Neural cell (in vitro differentiated cells): ENCODE measurements at regions not wholly inside any gene's neighbourhood (a gene's known extent, or its start where the extent isn't known, plus 50 kb on each side); places are given as distances from the start of the nearest gene placed in this dataset.

Experiments used
- H2AFZ ChIP-seq: fragments of 200-600, 300-800 bp; sonication (generic), shearing (Covaris generic); 2 replicates; pipeline ENCODE4 v1.6.0; 2014; ENCODE audit warnings: low read depth, mild to moderate bottlenecking, antibody characterized with exemption, low read length, moderate library complexity
- H3F3A ChIP-seq: fragments of 200-600 bp; shearing (Covaris generic); 2 replicates; pipeline ENCODE4 v1.6.1; 2016; ENCODE audit warnings: mild to moderate bottlenecking, moderate library complexity, mixed read lengths, antibody characterized with exemption, low read length; ENCODE audit not compliant: insufficient read depth, poor library complexity, severe bottlenecking
- H3K27ac ChIP-seq: fragments of 200-600, 300-800 bp; sonication (generic), shearing (Covaris generic); 2 replicates; pipeline ENCODE4 v1.5.1; 2014; ENCODE audit warnings: mild to moderate bottlenecking, low read length, moderate library complexity
- H3K27me3 ChIP-seq: fragments of 300-800, 200-600 bp; sonication (generic), shearing (Covaris generic); 2 replicates; pipeline ENCODE4 v1.6.0; 2014; ENCODE audit warnings: mild to moderate bottlenecking, low read depth, low read length, moderate library complexity; ENCODE audit not compliant: insufficient read depth
- H3K36me3 ChIP-seq: fragments of 300-800, 200-600 bp; sonication (generic), shearing (Covaris generic); 2 replicates; pipeline ENCODE4 v1.5.1; 2014; ENCODE audit warnings: mild to moderate bottlenecking, antibody characterized with exemption, low read length, moderate library complexity; ENCODE audit not compliant: insufficient read depth
- H3K4me2 ChIP-seq: fragments of 300-800, 200-600 bp; sonication (generic), shearing (Covaris generic); 2 replicates; pipeline ENCODE4 v1.6.0; 2014; ENCODE audit warnings: mild to moderate bottlenecking, low read length
- H3K4me3 ChIP-seq: fragments of 300-800, 200-600 bp; sonication (generic), shearing (Covaris generic); 2 replicates; pipeline ENCODE4 v1.5.1; 2014; ENCODE audit warnings: mild to moderate bottlenecking, low read length, moderate library complexity
- H3K79me2 ChIP-seq: fragments of 200-600 bp; shearing (Covaris generic); replicated peaks from 2 replicates; pipeline ENCODE4 v1.6.0; 2014; ENCODE audit warnings: mild to moderate bottlenecking, low read length, moderate library complexity; ENCODE audit not compliant: insufficient read depth
- H3K9ac ChIP-seq: fragments of 300-800, 200-600 bp; sonication (generic), shearing (Covaris generic); 2 replicates; pipeline ENCODE4 v1.6.1; 2016; ENCODE audit warnings: mild to moderate bottlenecking, low read length, mixed read lengths
- H3K9me2 ChIP-seq: fragments of 200-600 bp; shearing (Covaris generic); 2 replicates; pipeline ENCODE4 v1.6.1; 2016; ENCODE audit warnings: mild to moderate bottlenecking, low read length, mixed read lengths; ENCODE audit not compliant: insufficient read depth
- H3K9me3 ChIP-seq: fragments of 200-600, 300-800 bp; sonication (generic), shearing (Covaris generic); 2 replicates; pipeline ENCODE4 v1.6.1; 2016; ENCODE audit warnings: mild to moderate bottlenecking, mixed run types, low read length, moderate library complexity, mixed read lengths
- H4K20me1 ChIP-seq: fragments of 200-600 bp; shearing (Covaris generic); 2 replicates; pipeline ENCODE4 v1.6.1; 2016; ENCODE audit warnings: mild to moderate bottlenecking, mixed run types; ENCODE audit not compliant: insufficient read depth
- CTCF ChIP-seq: fragments of 450-650 bp; IDR thresholded peaks from 2 replicates; pipeline ENCODE4 v1.5.1; 2014; ENCODE audit warnings: antibody characterized with exemption, mild to moderate bottlenecking, moderate library complexity; ENCODE audit not compliant: poor library complexity, severe bottlenecking
- EP300 ChIP-seq: fragments of 450-650 bp; conservative IDR thresholded peaks from 2 replicates; pipeline ENCODE4 v1.6.1; 2014; ENCODE audit warnings: antibody characterized with exemption, mild to moderate bottlenecking, moderate library complexity; ENCODE audit not compliant: poor library complexity, severe bottlenecking
- EZH2 ChIP-seq: fragments of 200-600, 300-800 bp; shearing (Covaris generic), sonication (generic); IDR thresholded peaks from 2 replicates; pipeline ENCODE4 v1.6.1; 2014; ENCODE audit warnings: antibody characterized with exemption, low read length, borderline replicate concordance, mild to moderate bottlenecking; ENCODE audit not compliant: insufficient read depth, poor library complexity, severe bottlenecking
- MXI1 ChIP-seq: fragments of 450-650 bp; conservative IDR thresholded peaks from 2 replicates; pipeline ENCODE4 v1.6.1; 2014; ENCODE audit warnings: antibody characterized with exemption, mild to moderate bottlenecking; ENCODE audit not compliant: poor library complexity, severe bottlenecking
- POLR2AphosphoS5 ChIP-seq: IDR thresholded peaks from 2 replicates; pipeline ENCODE4 v1.6.1; 2012
- RAD21 ChIP-seq: fragments of 450-650 bp; conservative IDR thresholded peaks from 2 replicates; pipeline ENCODE4 v1.6.1; 2014; ENCODE audit warnings: antibody characterized with exemption, mild to moderate bottlenecking, moderate library complexity
- SMC3 ChIP-seq: fragments of 450-650 bp; conservative IDR thresholded peaks from 2 replicates; pipeline ENCODE4 v1.6.1; 2014; ENCODE audit warnings: antibody characterized with exemption, mild to moderate bottlenecking, moderate library complexity; ENCODE audit not compliant: poor library complexity
- TAF1 ChIP-seq: IDR thresholded peaks from 2 replicates; pipeline ENCODE4 v1.6.1; 2012; ENCODE audit warnings: low read depth
- TF ChIP-seq, protein P1 (sequence below): IDR thresholded peaks from 2 replicates; pipeline ENCODE4 v1.6.1; 2012; ENCODE audit warnings: borderline replicate concordance

DNA sequence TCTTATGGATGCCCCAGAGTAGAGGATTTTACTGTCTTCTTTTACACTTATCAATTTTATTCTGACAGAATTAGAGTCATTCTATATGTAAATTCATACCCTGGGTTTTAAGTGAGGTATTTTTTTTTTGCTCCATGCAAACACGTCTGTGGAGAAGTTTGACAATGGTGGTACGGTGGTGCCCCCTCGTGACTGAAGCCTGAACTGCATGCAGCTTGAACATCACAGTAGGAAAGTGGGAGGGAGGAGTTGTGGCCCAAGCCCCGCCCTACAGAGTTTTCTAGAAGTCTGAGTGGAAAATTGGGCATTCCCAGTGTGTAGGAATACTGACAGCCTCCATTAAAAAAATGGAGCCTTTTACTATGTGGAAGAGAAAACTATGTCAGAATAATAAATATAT is 73.3 kb upstream of the RAB40AL start:
- no peak overlapping the region for H3K4me2 ChIP-seq
- no peaks in the 10 kb centered on the region for H3K27me3 ChIP-seq
- H4K20me1 ChIP-seq = no peaks in the 10 kb centered on the region
- no peaks in the 10 kb centered on the region for H3K9me3 ChIP-seq
- H3K79me2 ChIP-seq = no peaks in the 10 kb centered on the region
- no peak overlapping the region for H3K27ac ChIP-seq
- no peaks in the 10 kb centered on the region for H3K36me3 ChIP-seq
- no peaks in the 10 kb centered on the region for H3F3A ChIP-seq
- no peak overlapping the region for H2AFZ ChIP-seq
- no peaks in the 10 kb centered on the region for H3K9me2 ChIP-seq
- no peak overlapping the region for H3K9ac ChIP-seq
- TF ChIP-seq SMC3 (peak; percentile 78), EP300 (no peak), TAF1 (no peak), EZH2 (no peak), CTCF (peak; percentile 78), POLR2AphosphoS5 (no peak), MXI1 (no peak), RAD21 (peak; percentile 81)
- TF ChIP-seq, protein P1, sequence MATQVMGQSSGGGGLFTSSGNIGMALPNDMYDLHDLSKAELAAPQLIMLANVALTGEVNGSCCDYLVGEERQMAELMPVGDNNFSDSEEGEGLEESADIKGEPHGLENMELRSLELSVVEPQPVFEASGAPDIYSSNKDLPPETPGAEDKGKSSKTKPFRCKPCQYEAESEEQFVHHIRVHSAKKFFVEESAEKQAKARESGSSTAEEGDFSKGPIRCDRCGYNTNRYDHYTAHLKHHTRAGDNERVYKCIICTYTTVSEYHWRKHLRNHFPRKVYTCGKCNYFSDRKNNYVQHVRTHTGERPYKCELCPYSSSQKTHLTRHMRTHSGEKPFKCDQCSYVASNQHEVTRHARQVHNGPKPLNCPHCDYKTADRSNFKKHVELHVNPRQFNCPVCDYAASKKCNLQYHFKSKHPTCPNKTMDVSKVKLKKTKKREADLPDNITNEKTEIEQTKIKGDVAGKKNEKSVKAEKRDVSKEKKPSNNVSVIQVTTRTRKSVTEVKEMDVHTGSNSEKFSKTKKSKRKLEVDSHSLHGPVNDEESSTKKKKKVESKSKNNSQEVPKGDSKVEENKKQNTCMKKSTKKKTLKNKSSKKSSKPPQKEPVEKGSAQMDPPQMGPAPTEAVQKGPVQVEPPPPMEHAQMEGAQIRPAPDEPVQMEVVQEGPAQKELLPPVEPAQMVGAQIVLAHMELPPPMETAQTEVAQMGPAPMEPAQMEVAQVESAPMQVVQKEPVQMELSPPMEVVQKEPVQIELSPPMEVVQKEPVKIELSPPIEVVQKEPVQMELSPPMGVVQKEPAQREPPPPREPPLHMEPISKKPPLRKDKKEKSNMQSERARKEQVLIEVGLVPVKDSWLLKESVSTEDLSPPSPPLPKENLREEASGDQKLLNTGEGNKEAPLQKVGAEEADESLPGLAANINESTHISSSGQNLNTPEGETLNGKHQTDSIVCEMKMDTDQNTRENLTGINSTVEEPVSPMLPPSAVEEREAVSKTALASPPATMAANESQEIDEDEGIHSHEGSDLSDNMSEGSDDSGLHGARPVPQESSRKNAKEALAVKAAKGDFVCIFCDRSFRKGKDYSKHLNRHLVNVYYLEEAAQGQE = no peak
- H3K4me3 ChIP-seq = no peak overlapping the region

DNA sequence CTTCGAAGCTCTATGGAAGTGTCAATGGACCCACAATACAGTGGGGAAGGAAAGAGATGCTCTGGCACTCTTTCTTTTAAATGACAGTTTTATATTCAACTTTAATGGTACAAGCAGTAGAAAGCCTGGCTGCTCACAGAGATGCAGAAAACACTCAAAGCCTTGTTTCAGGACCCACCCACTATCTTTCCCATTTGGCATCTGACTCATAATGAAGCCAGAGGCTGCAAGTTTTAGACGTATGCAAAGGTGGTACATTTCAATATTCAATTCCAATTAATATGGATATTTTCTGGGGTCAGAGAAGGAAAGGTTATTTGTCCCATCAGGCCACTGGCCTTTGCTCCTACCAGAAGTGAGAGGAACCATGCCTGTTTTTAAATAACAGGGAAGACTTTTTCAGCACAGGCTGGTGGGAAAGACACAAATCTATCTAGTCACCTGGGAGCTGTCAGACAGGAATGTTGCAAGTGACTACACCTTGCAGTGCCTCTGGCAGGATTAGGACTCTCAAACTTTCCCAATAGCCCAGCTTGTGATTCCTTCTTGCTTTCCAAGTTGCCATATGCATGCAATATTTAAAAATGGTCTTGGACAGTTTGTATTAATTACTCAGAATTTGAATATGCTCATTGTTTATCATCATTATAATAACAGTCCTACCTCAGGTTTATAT is 70.0 kb upstream of the RAB40AL start:
- no peak overlapping the region for H3K4me3 ChIP-seq
- TF ChIP-seq POLR2AphosphoS5 = no peak
- TF ChIP-seq RAD21 = no peak
- no peak for TF ChIP-seq MXI1
- TF ChIP-seq TAF1 = no peak
- TF ChIP-seq CTCF = no peak
- TF ChIP-seq, protein P1 = no peak
- TF ChIP-seq EP300 = no peak
- TF ChIP-seq EZH2 = no peak
- TF ChIP-seq SMC3 = no peak

More for the DNA sequence above, 70.0 kb upstream of the RAB40AL start:
- no peaks in the 10 kb centered on the region for H4K20me1 ChIP-seq
- no peaks in the 10 kb centered on the region for H3K27me3 ChIP-seq
- H3K9me2 ChIP-seq = no peaks in the 10 kb centered on the region
- no peak overlapping the region for H3K9ac ChIP-seq
- no peaks in the 10 kb centered on the region for H3K9me3 ChIP-seq
- H3K4me2 ChIP-seq = no peak overlapping the region
- no peak overlapping the region for H3K27ac ChIP-seq
- no peaks in the 10 kb centered on the region for H3K36me3 ChIP-seq
- no peaks in the 10 kb centered on the region for H3F3A ChIP-seq
- no peaks in the 10 kb centered on the region for H3K79me2 ChIP-seq
- no peak overlapping the region for H2AFZ ChIP-seq
